T-helper 2 cell treated with Interferon-gamma antibody and Interleukin-4, amounts not matched to agents 100 ng/mL and 5 ng/mL, for 36 hours (primary cell): ENCODE measurements at regions not wholly inside any gene's neighbourhood (a gene's known extent, or its start where the extent isn't known, plus 50 kb on each side); places are given as distances from the start of the nearest gene placed in this dataset.

Source experiments
- intact Hi-C: fragments of 100-400 bp; cut with micrococcal nuclease; formaldehyde crosslinking; loops from one replicate; pipeline ENCODE4 v1.15.1; 2023

DNA sequence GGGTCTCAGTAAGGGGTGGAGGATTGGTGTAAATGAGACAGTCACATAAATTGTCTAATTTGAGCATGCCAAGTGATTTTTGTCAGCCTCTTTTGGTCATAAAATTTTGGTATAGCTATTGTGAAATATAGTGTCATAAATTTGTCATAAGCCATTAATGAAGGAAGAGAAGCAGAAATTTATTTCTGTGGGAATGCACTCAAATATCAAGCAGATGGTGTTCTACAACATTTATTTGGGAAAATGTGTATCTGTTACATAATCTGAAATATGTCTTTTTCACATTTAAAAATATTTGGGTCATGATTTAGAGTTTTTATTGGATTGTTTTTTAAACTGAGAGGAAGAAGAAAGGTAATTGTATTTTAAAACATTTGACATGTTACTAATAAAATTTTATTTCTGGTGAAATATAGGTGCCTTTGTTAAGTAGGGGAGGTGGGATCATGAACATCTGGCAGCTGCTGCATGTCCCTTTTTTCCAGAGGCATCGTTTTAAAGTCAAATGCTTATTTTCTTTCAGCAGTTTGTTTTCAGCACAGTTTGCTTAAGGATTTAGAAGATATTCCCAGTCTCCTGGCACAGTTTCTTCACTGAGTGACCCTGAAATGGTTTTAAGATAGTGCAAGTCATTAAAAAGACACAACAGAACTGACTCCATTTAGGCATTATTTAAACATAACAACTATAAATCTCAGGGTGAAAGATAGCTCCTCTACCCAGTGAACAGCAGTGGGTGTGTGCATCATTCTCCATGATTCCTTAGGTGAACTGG, 371.7 kb downstream of the SNAPC1 start:
- intact Hi-C loops: no loop called here

DNA sequence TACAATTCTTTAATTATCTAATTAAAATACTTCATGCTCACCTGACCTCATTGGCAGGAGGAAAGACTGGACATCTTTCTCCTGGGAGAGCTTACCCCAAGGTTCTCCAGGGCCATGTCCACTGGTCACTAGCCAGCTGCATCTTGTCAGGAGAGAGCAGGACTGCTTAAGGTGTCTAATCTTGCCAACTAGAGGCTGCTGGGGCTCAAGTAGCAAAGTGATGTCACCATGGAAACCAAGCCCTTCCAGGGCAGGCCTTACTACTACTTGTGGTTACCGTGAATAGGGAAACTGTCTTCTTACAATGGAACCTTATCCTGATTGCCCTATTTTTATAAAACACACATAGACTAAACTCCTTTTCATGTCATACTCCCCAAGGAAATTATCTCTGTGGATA, 376.4 kb downstream of the SNAPC1 start:
- intact Hi-C loops: no loop called here

DNA sequence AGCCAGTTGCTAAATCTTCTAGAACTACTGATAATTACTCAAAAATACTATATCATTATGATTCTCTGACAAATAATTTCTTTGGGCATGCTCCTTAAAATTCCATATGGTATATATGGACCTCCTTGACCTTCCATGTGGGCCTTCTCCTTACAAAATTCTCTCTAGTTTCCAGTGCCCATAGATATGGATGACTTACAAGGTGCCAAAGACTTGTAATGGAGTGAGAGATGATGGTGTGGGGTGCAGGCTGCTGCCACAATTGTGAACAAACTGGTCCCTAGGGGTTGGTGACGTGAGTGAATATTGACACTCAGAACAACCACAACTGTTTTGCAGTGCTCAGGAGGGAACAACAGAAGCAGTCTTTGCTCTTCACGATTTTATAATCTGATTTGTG, 378.9 kb downstream of the SNAPC1 start:
- intact Hi-C loops: no loop called here

DNA sequence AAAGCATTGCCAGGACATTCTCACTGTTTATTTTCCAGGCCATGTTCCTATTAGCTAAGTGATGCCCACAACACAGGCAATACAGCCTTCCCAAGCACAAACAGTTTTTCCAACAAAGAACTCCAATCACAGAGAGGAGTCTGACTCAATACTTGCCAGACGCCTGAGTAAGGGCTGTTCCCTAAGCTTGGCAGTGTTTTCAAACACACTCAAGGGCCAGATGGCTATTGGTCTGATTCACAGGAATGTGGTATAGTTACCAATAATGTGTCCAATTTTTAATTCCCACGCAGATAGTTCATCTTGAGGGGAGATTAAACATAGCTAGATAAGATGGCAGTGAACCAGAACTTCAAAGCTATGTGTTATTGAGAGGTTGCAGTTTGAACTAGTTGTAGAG, 381.0 kb downstream of the SNAPC1 start:
- intact Hi-C loops: no loop called here

DNA sequence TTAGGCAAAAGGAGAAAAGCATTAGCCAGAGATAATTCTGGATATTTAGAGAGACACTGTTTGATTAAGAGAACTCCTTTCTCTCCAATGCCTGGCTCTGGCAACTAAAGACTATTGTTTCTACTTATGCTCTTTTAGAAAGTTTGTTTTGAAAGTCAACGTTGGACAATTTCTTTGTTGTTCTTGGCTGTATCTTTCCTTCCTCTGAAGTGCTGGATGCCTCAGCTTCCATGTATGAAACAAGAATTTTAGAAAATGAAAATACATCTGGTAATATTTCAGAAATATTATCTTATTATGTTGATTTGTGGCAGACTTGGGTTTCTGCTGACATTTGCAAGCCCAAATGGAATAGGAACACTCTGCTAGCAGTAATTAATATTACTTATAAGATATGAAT, 382.6 kb downstream of the SNAPC1 start:
- intact Hi-C loops: no loop called here

DNA sequence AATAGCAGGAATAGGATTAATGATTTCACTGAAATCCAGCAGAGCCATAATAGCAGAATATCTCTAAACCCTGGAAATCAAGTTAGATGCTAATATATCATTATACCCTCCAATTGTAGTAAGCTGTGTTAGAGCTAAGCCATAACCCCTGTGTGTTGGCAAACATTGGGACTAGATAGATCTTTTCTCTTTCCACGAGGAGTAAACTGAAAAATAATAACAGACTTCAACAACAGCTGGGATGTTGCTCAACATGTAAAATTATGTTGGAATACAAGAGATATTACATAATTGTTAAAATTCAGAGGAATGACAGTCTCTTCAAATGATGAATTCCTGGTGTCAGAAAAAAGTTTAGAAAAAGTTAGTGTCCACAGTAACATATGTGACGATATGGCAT, 383.8 kb downstream of the SNAPC1 start:
- intact Hi-C loops: no loop called here

- intact Hi-C loops: no loop called here
These were observed 393.8 kb downstream of the SNAPC1 start for GRCh38 chr14:62156052-62156451.

DNA sequence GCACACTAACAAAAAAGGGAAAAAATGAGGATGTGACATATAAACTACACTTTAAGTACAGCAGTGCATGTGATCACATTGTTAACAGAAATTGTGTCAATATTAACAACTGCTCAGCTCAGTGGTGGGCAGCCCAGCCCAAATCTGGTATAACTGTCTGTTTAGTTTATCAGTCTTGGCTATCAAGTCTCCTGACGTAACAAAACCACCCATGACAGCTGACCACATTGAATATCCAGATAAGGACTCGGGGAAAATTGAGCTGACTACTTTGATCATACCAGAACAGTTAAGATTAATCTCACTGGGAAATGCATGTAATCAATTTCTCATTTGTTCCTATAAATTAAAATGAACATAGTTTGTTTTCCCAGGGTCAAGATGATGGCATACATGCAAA, 396.6 kb downstream of the SNAPC1 start:
- intact Hi-C loops: no loop called here

GRCh38 chr14:62159314-62159713, 397.1 kb downstream of the SNAPC1 start:
- intact Hi-C loops: no loop called here

DNA sequence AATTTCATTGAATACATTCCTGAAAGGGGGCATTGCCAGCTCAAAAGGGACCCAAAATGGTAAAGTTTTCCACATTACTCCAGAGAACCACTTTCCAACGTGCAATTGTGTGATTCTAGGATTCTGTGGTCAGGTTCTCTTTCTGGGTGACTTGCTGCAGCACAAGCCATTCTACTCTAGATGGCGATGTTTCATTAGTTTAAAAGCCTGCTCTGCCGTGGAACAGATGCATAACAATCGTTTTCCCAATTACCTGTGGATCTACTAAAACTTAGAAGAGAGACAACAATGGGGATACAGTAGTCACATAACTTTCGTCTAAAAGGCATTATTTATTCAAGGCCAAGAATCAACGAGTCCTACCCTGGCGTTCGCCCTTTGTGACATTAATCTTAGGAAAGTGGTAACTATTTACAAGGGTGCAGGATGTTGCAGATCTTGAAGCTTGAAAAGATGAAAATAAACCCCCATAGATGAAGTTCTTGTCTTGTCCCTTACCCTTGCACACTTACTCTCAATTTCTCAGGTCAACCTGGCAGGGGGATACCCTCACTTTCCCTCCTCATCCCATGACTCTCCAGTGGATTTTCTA, 400.9 kb downstream of the SNAPC1 start:
- intact Hi-C loops: loop anchor here (2.0 kb wide), 1 partner anchor 1114 kb away; no protein-coding TSS in a partner anchor

DNA sequence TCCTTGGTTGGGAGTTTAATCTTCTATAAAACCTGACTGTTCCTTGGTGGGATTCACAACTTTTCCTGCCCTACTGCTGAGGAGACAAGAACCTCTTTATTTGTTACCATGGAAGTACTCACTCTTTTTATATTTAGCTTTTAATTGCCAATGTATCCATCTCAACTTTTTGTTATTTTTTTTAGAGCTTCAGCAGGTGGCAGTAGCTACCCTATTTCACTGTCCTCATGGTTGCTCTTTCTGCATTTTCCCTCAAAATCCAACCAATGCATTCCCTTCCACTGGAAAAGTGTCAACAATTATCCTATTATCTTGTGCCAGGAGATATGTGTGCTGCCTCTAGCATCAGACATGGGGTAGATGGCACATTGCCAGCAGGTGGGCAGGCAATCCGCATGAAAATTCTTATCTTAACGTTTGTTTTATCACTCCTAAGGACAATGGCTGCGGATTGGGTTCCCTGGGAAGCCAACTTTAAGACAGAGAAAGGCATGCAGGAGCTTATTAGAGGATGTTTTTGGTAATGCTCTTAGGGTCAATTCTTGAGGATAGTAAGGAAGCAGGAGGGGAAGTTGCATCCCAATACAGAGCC, 406.4 kb downstream of the SNAPC1 start:
- intact Hi-C loops: no loop called here

DNA sequence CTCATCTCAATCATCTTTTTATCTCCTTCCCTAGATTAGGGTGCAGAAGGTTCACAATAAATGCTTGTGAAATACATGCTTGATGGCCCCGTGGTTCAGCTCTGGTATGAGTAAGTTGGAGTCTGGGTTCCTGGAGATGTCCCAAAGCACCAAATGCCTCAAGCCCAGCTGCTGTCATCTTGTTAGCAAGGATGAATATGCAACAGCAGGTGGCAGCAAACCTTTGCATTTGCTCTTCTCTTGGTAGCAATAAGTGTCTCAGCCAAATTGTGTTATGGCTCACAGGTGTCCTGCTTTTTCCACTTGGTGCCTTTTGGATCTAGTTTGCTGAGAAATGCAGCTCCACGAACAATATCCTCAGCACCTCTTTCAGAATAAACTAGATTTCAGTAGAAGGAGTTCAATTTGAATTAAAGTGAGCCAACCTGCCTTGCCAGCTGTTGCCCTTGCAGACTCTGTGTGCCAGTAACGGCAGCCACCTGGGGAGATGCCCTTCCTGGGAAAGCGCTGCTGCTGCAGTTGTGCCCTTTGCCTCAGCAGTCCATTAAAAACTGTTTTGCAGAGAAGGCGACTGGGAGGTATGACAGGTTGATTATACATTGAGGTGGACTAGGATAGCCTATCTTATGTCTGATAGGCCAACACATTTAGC, 417.3 kb downstream of the SNAPC1 start:
- intact Hi-C loops: loop anchor here (2.0 kb wide), 1 partner anchor 1097 kb away; no protein-coding TSS in a partner anchor

DNA sequence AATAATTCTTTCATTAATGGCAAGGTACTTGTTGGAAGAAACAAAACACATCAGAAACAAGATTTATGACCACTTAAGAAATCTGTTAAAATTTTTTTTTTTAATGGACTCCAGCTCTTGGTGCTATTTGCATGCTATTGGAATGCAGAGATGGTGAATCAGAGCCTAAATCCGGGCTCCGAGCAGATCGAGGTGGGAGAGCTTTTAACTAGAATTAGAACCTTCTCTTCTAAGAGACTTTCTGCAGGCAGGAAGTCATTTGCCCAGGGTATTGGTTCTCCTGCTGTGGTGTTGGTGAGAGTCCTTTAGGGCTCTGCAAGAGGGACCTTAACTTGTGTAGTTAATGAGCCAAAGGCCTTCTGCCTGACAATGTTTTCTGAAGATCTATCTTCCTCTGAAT, 419.4 kb downstream of the SNAPC1 start:
- intact Hi-C loops: no loop called here

GRCh38 chr14:62185078-62185477, 422.9 kb downstream of the SNAPC1 start:
- intact Hi-C loops: no loop called here

DNA sequence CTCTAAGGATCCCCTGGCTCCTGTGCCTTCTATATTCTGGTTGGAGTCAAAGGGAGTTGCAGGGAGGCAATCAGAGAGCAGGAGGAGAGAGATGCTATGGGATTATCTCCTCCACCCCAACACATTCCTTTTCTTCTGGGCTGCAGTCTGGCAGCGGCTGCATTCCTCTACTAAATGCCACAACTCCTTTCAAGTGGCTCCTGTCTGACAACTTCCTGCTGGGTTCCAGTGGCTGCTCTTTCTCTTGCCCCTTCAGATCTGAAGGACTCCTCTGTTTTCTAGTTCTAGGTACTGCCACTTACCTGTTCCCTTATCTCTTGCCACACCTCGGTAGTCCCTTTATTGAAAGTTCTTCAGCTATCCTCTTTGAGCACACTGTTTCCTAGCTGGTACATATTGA, 425.0 kb downstream of the SNAPC1 start:
- intact Hi-C loops: no loop called here

GRCh38 chr14:62189698-62190097, 427.5 kb downstream of the SNAPC1 start:
- intact Hi-C loops: no loop called here

DNA sequence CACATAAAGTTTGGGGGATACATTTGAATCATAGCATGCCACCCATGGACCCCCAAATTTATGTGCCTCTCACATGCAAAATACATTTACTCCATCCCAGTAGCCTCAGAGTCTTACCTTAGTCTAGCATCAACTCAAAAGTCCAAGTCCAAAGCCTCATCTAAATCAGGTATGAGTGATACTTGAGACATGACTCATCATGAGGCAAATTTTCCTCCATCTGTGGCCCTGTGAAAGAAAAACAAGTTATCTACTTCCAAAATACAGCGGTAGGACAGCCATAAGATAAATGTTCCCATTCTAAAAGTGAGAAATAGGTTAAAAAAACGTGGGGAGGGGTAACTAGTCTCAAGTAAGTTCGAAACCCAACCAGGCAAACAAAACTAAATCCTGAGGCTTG, 444.2 kb downstream of the SNAPC1 start:
- intact Hi-C loops: no loop called here

DNA sequence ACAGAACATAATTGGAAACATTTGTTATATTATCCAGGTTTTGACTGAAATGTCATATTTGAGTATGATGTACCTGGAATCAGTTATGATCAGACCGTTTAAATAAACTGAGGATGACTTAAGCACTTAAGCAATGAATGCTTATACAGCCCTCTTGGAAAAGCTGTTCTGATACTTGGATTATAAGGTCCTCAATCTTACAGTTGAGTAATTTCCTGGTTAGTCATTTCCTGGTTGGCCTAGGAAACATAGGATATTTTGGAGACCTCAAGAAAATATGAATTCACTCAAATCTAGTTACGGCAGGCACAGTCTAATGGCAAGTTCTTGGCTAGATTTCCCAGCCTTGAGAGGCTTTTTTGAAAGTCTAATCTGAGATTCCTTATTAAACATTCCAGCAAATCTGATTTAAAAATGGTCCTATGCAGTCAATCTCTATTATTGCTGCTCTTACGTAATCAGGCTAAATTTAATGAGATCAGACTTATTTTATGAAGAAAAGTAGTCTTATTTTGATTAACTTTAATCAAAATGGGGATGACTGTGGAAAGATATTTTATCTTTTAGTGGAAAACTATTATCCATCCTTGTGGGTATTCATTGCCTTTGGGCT, 447.2 kb downstream of the SNAPC1 start:
- intact Hi-C loops: no loop called here

- intact Hi-C loops: no loop called here
These were observed 451.3 kb downstream of the SNAPC1 start for GRCh38 chr14:62213516-62213915.

DNA sequence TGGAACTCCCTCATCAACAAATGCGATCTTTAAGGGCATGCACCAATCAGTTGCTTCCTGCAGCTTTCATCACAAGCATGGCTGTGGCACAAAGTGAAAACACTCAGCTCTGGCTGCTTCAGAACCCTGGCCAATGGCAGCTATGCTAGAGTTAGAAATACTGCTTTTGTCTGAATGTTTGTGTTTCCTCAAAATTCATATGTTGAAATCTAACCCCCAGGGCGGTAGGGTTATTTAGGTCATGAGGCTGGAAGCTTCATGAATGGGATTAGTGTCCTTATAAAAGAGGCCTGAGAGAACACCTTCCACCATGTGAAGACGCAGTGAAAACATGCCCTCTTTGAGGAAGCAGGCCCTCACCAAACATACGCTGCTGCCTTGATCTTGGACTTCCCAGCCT, 453.9 kb downstream of the SNAPC1 start:
- intact Hi-C loops: no loop called here

- intact Hi-C loops: no loop called here
These were observed 472.6 kb downstream of the SNAPC1 start for GRCh38 chr14:62234849-62235248.

- intact Hi-C loops: no loop called here
These were observed 482.0 kb downstream of the SNAPC1 start for GRCh38 chr14:62244221-62244620.
